ENCODE measurements at regions not wholly inside any gene's neighbourhood (a gene's known extent, or its start where the extent isn't known, plus 50 kb on each side); places are given as distances from the start of the nearest gene placed in this dataset.

- no peak for DNase-seq
These were observed 419.6 kb downstream of the NPIPA7 start for GRCh38 chr16:16798504-16798903.

- DNase-seq, result no peak
These were observed 426.9 kb downstream of the NPIPA7 start for GRCh38 chr16:16805809-16806208.

GRCh38 chr16:16815641-16816040 is 436.7 kb downstream of the NPIPA7 start:
- DNase-seq, result no peak

GRCh38 chr16:16817196-16817595 is 438.3 kb downstream of the NPIPA7 start:
- no peak for DNase-seq

- no peak for DNase-seq
These were observed 442.3 kb downstream of the NPIPA7 start for GRCh38 chr16:16821261-16821660.

- DNase-seq, result no peak
These were observed 450.0 kb downstream of the NPIPA7 start for GRCh38 chr16:16828913-16829398.

- DNase-seq, result no peak
These were observed 451.5 kb downstream of the NPIPA7 start for GRCh38 chr16:16830401-16830800.

GRCh38 chr16:16830973-16831372 is 452.0 kb downstream of the NPIPA7 start:
- DNase-seq, result no peak

GRCh38 chr16:16833165-16833564 is 454.2 kb downstream of the NPIPA7 start:
- no peak for DNase-seq

GRCh38 chr16:16850274-16850673 is 471.3 kb downstream of the NPIPA7 start:
- no peak for DNase-seq

- DNase-seq, result no peak
These were observed 478.1 kb downstream of the NPIPA7 start for GRCh38 chr16:16857012-16857411.

GRCh38 chr16:16857603-16858283 is 478.8 kb downstream of the NPIPA7 start:
- no peak for DNase-seq

GRCh38 chr16:16861546-16861945 is 482.6 kb downstream of the NPIPA7 start:
- peak; percentile 63 for DNase-seq

GRCh38 chr16:16863672-16864071 is 484.7 kb downstream of the NPIPA7 start:
- DNase-seq, result no peak

- no peak for DNase-seq
These were observed 485.6 kb downstream of the NPIPA7 start for GRCh38 chr16:16864536-16864935.

- DNase-seq, result no peak
These were observed 486.4 kb downstream of the NPIPA7 start for GRCh38 chr16:16865374-16865773.

- DNase-seq, result no peak
These were observed 489.0 kb downstream of the NPIPA7 start for GRCh38 chr16:16867973-16868372.

- DNase-seq, result no peak
These were observed 489.8 kb downstream of the NPIPA7 start for GRCh38 chr16:16868727-16869126.

- no peak for DNase-seq
These were observed 490.8 kb downstream of the NPIPA7 start for GRCh38 chr16:16869746-16870145.

- DNase-seq, result no peak
These were observed 492.3 kb downstream of the NPIPA7 start for GRCh38 chr16:16871196-16871595.

- no peak for DNase-seq
These were observed 498.1 kb downstream of the NPIPA7 start for GRCh38 chr16:16877061-16877460.

GRCh38 chr16:16879567-16880251 is 500.8 kb downstream of the NPIPA7 start:
- DNase-seq, result no peak

- no peak for DNase-seq
These were observed 502.9 kb downstream of the NPIPA7 start for GRCh38 chr16:16881814-16882213.

GRCh38 chr16:16882766-16883165 is 503.8 kb downstream of the NPIPA7 start:
- no peak for DNase-seq

- no peak for DNase-seq
These were observed 505.5 kb downstream of the NPIPA7 start for GRCh38 chr16:16884451-16884850.
